Fibroblast of the aortic adventitia (primary cell): ENCODE measurements at regions not wholly inside any gene's neighbourhood (a gene's known extent, or its start where the extent isn't known, plus 50 kb on each side); places are given as distances from the start of the nearest gene placed in this dataset.

Source experiments
- DNase-seq: peaks from one replicate; pipeline ENCODE4 v3.0.0-alpha.2; 2010; ENCODE audit warnings: low read depth
- H3K4me3 ChIP-seq: 2 replicates; pipeline ENCODE4 v1.5.1; 2011; ENCODE audit warnings: low read depth, mild to moderate bottlenecking, control low read depth, low read length, moderate library complexity
- CTCF ChIP-seq: IDR thresholded peaks from 2 replicates; pipeline ENCODE4 v1.5.1; 2011; ENCODE audit warnings: mild to moderate bottlenecking, low read length, control low read depth, inconsistent platforms; ENCODE audit not compliant: insufficient read depth

- no peak overlapping the region for H3K4me3 ChIP-seq
- peak; percentile 63 for DNase-seq
- no peak for TF ChIP-seq CTCF
Observed at GRCh38 chr4:123587983-123588494, 191.4 kb downstream of the SPRY1 start.

- peak; percentile 25 for DNase-seq
- no peak overlapping the region for H3K4me3 ChIP-seq
- TF ChIP-seq CTCF: no peak
Observed at GRCh38 chr4:123588631-123589241, 192.1 kb downstream of the SPRY1 start.

GRCh38 chr4:123589301-123589700, 192.7 kb downstream of the SPRY1 start:
- no peak for DNase-seq
- TF ChIP-seq CTCF: no peak
- H3K4me3 ChIP-seq: no peak overlapping the region

GRCh38 chr4:123591875-123592274, 195.3 kb downstream of the SPRY1 start:
- no peak for DNase-seq
- no peak for TF ChIP-seq CTCF
- no peak overlapping the region for H3K4me3 ChIP-seq

GRCh38 chr4:123593655-123594054, 197.1 kb downstream of the SPRY1 start:
- no peak for TF ChIP-seq CTCF
- no peak for DNase-seq
- H3K4me3 ChIP-seq: no peak overlapping the region

GRCh38 chr4:123596805-123597204, 200.2 kb downstream of the SPRY1 start:
- TF ChIP-seq CTCF: no peak
- no peak overlapping the region for H3K4me3 ChIP-seq
- no peak for DNase-seq

- peak; percentile 65 for DNase-seq
Observed at GRCh38 chr4:123597586-123597985, 201.0 kb downstream of the SPRY1 start.

More at GRCh38 chr4:123597586-123597985, 201.0 kb downstream of the SPRY1 start:
- H3K4me3 ChIP-seq: no peak overlapping the region
- no peak for TF ChIP-seq CTCF
